Liver (tissue), 8 donors: ENCODE measurements at regions not wholly inside any gene's neighbourhood (a gene's known extent, or its start where the extent isn't known, plus 50 kb on each side); places are given as distances from the start of the nearest gene placed in this dataset.

Source experiments
- DNase-seq: peaks from one replicate; pipeline ENCODE4 v3.0.0-alpha.2; 2017; ENCODE audit warnings: low spot score
- H3K27ac ChIP-seq, 2 donors: one replicate each; pipeline ENCODE4 v1.7.0; 2013; ENCODE audit warnings: inconsistent platforms in 2 of 2, low read length in 2 of 2, control low read depth in 1 of 2, low read depth in 1 of 2, mild to moderate bottlenecking in 1 of 2
- H3K27me3 ChIP-seq, 4 donors: one replicate each; pipeline versions ENCODE4 v1.6.1 to v1.7.0; 2013; ENCODE audit warnings: low read length in 3 of 4, inconsistent platforms in 1 of 4, mild to moderate bottlenecking in 1 of 4, moderate library complexity in 1 of 4; ENCODE audit not compliant: control insufficient read depth in 4 of 4, insufficient read depth in 4 of 4
- H3K36me3 ChIP-seq, 4 donors: one replicate each; pipeline versions ENCODE4 v1.6.1 to v1.7.0; 2013; ENCODE audit warnings: low read length in 3 of 4, mild to moderate bottlenecking in 3 of 4, low read depth in 1 of 4, moderate library complexity in 1 of 4; ENCODE audit not compliant: control insufficient read depth in 4 of 4, insufficient read depth in 3 of 4
- H3K4me1 ChIP-seq, 4 donors: one replicate each; pipeline versions ENCODE4 v1.6.1 to v1.7.0; 2013; ENCODE audit warnings: low read length in 3 of 4, mild to moderate bottlenecking in 3 of 4, moderate library complexity in 1 of 4; ENCODE audit not compliant: control insufficient read depth in 4 of 4, insufficient read depth in 4 of 4
- H3K4me3 ChIP-seq, 3 donors: one replicate each; pipeline versions ENCODE4 v1.6.1 to v1.7.0; 2013; ENCODE audit warnings: low read length in 3 of 3, control low read depth in 1 of 3, low read depth in 1 of 3, mild to moderate bottlenecking in 1 of 3
- H3K9ac ChIP-seq, 2 donors: one replicate each; pipeline ENCODE4 v1.7.0; 2013; ENCODE audit warnings: low read length in 2 of 2, mild to moderate bottlenecking in 2 of 2, moderate library complexity in 2 of 2, control low read depth in 1 of 2, low read depth in 1 of 2
- H3K9me3 ChIP-seq, 4 donors: one replicate each; pipeline versions ENCODE4 v1.6.1 to v1.7.0; 2013; ENCODE audit warnings: low read length in 3 of 4; ENCODE audit not compliant: control insufficient read depth in 4 of 4
- ATF3 ChIP-seq: IDR thresholded peaks from 2 replicates; pipeline ENCODE4 v1.6.1; 2016; ENCODE audit warnings: antibody characterized with exemption
- CTCF ChIP-seq: fragments of 150-350 bp; IDR thresholded peaks from 2 replicates; pipeline ENCODE4 v1.5.1; 2017; ENCODE audit warnings: improper control_type of control experiment, low read depth, low read length; ENCODE audit not compliant: missing input control
- EGR1 ChIP-seq, 2 donors: IDR thresholded peaks; 2 replicates each; pipeline ENCODE4 v1.6.1; 2016 to 2018; ENCODE audit warnings: antibody characterized with exemption in 2 of 2, low read depth in 2 of 2
- FOXA1 ChIP-seq: IDR thresholded peaks from 2 replicates; pipeline ENCODE4 v1.6.1; 2016; ENCODE audit warnings: antibody characterized with exemption
- FOXA2 ChIP-seq: IDR thresholded peaks from 2 replicates; pipeline ENCODE4 v1.6.1; 2016; ENCODE audit warnings: antibody characterized with exemption
- HNF4A ChIP-seq, 2 donors: conservative IDR thresholded peaks; 2 replicates each; pipeline ENCODE4 v1.6.1; 2016; ENCODE audit warnings: antibody characterized with exemption in 2 of 2, mild to moderate bottlenecking in 2 of 2
- HNF4G ChIP-seq: IDR thresholded peaks from 2 replicates; pipeline ENCODE4 v1.6.1; 2016; ENCODE audit warnings: antibody characterized with exemption
- MAX ChIP-seq: IDR thresholded peaks from 2 replicates; pipeline ENCODE4 v1.6.1; 2016; ENCODE audit warnings: antibody characterized with exemption
- NR2F2 ChIP-seq: IDR thresholded peaks from 2 replicates; pipeline ENCODE4 v1.6.1; 2016; ENCODE audit warnings: antibody characterized with exemption
- RAD21 ChIP-seq, 2 donors: IDR thresholded peaks; 2 replicates each; pipeline ENCODE4 v1.6.1; 2016; ENCODE audit warnings: antibody characterized with exemption in 2 of 2, mild to moderate bottlenecking in 2 of 2
- REST ChIP-seq: IDR thresholded peaks from 2 replicates; pipeline ENCODE4 v1.6.1; 2016; ENCODE audit warnings: antibody characterized with exemption, mild to moderate bottlenecking
- RXRA ChIP-seq, 2 donors: IDR thresholded peaks; 2 replicates each; pipeline ENCODE4 v1.6.1; 2017 to 2018; ENCODE audit warnings: antibody characterized with exemption in 2 of 2, mild to moderate bottlenecking in 1 of 2
- SP1 ChIP-seq: IDR thresholded peaks from 2 replicates; pipeline ENCODE4 v1.6.1; 2018; ENCODE audit warnings: antibody characterized with exemption, mild to moderate bottlenecking
- TAF1 ChIP-seq: conservative IDR thresholded peaks from 2 replicates; pipeline ENCODE4 v1.6.1; 2016; ENCODE audit warnings: antibody characterized with exemption, mild to moderate bottlenecking
- YY1 ChIP-seq: IDR thresholded peaks from 2 replicates; pipeline ENCODE4 v1.6.1; 2016; ENCODE audit warnings: antibody characterized with exemption, mild to moderate bottlenecking
- ZBTB33 ChIP-seq: IDR thresholded peaks from 2 replicates; pipeline ENCODE4 v1.6.1; 2016; ENCODE audit warnings: antibody characterized with exemption
- WGBS: extraction: QIAGEN DNeasy Blood & Tissue Kit; methylation state at CpG from one replicate; pipeline ENCODE4 v1.1.7; 2013; 5-methylcytosine and 5-hydroxymethylcytosine counted together
- donor health status: healthy.
- donor health status: healthy.
- donor health status: healthy.
- donor health status: healthy.
- donor health status: healthy.

- 49% methylated on average over 3 of the region's 3 CpGs for WGBS
- no peaks in the 10 kb centered on the region for H3K9me3 ChIP-seq
- H3K36me3 ChIP-seq: no peaks in the 10 kb centered on the region
- H3K4me3 ChIP-seq: no peak overlapping the region
- no peak for TF ChIP-seq FOXA2
- TF ChIP-seq SP1: no peak
- no peak for TF ChIP-seq CTCF
- TF ChIP-seq FOXA1: no peak
- TF ChIP-seq ZBTB33: no peak
- TF ChIP-seq YY1: no peak
- TF ChIP-seq RAD21 (IDR thresholded peaks at IDR 0.05): no peak
- no peak for TF ChIP-seq RXRA (IDR thresholded peaks at IDR 0.05)
- TF ChIP-seq ATF3: no peak
- TF ChIP-seq MAX: no peak
- no peak for TF ChIP-seq EGR1 (IDR thresholded peaks at IDR 0.05; ENCODE audit: low read depth in 2 of 2)
- TF ChIP-seq NR2F2: no peak
- no peak for TF ChIP-seq REST
- no peak for DNase-seq
- H3K27ac ChIP-seq: no peak overlapping the region
- H3K9ac ChIP-seq: no peak overlapping the region
- H3K4me1 ChIP-seq: peaks cover 12 to 37% (median 26%) of the 10 kb centered on the region in 4 donors
- H3K27me3 ChIP-seq: no peaks in the 10 kb centered on the region
Observed at GRCh38 chr20:17797161-17797560, 97.4 kb downstream of the BANF2 start.

- Histone ChIP-seq H3K9ac (peak overlapping the region in 1 of 2 donors; percentile 67), H3K36me3 (no peaks in the 10 kb centered on the region), H3K9me3 (no peaks in the 10 kb centered on the region), H3K4me1 (peaks cover 12 to 37% (median 26%) of the 10 kb centered on the region in 4 donors), H3K4me3 (no peak overlapping the region), H3K27me3 (no peaks in the 10 kb centered on the region), H3K27ac (peak overlapping the region; percentile 79 to 87)
- 31% methylated on average over 2 of the region's 2 CpGs for WGBS
- DNase-seq: peak; percentile 53
- TF ChIP-seq HNF4G (peak; percentile 70), HNF4A (conservative IDR thresholded peaks at IDR 0.05) (peak; percentile 95 to 97), MAX (peak; percentile 91), RAD21 (IDR thresholded peaks at IDR 0.05) (peak; percentile 53 to 69), RXRA (IDR thresholded peaks at IDR 0.05) (peak; percentile 87 to 96), EGR1 (IDR thresholded peaks at IDR 0.05; ENCODE audit: low read depth in 2 of 2) (peak; percentile 29 to 88), ATF3 (peak; percentile 83), ZBTB33 (peak; percentile 79), NR2F2 (no peak), REST (peak; percentile 70), TAF1 (no peak), FOXA1 (no peak), FOXA2 (peak; percentile 49), YY1 (peak; percentile 68)
Observed at GRCh38 chr20:17796091-17796563, 96.4 kb downstream of the BANF2 start.
